Astrocyte (in vitro differentiated cells and primary cell): ENCODE measurements at regions not wholly inside any gene's neighbourhood (a gene's known extent, or its start where the extent isn't known, plus 50 kb on each side); places are given as distances from the start of the nearest gene placed in this dataset.

ENCODE experiments used
- EZH2 ChIP-seq: IDR thresholded peaks from 2 replicates; pipeline ENCODE4 v1.6.1; 2012; ENCODE audit warnings: mild to moderate bottlenecking, low read length, inconsistent platforms; ENCODE audit not compliant: insufficient read depth
- TF ChIP-seq, protein P1 (sequence below): IDR thresholded peaks from 2 replicates; pipeline ENCODE4 v1.5.1; 2011; ENCODE audit warnings: low read depth, mild to moderate bottlenecking, inconsistent platforms, low read length, moderate library complexity; ENCODE audit not compliant: insufficient read depth

- TF ChIP-seq, protein P1, sequence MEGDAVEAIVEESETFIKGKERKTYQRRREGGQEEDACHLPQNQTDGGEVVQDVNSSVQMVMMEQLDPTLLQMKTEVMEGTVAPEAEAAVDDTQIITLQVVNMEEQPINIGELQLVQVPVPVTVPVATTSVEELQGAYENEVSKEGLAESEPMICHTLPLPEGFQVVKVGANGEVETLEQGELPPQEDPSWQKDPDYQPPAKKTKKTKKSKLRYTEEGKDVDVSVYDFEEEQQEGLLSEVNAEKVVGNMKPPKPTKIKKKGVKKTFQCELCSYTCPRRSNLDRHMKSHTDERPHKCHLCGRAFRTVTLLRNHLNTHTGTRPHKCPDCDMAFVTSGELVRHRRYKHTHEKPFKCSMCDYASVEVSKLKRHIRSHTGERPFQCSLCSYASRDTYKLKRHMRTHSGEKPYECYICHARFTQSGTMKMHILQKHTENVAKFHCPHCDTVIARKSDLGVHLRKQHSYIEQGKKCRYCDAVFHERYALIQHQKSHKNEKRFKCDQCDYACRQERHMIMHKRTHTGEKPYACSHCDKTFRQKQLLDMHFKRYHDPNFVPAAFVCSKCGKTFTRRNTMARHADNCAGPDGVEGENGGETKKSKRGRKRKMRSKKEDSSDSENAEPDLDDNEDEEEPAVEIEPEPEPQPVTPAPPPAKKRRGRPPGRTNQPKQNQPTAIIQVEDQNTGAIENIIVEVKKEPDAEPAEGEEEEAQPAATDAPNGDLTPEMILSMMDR, result no peak
- no peak for TF ChIP-seq EZH2
Measured at GRCh38 chr7:89593125-89593524, 561.1 kb upstream of the STEAP1 start.
